ENCODE measurements at regions not wholly inside any gene's neighbourhood (a gene's known extent, or its start where the extent isn't known, plus 50 kb on each side); places are given as distances from the start of the nearest gene placed in this dataset.

- TF ChIP-seq CTCF (IDR thresholded peaks at IDR 0.05 in 2 of 3, conservative IDR thresholded peaks at IDR 0.05 in 1 of 3; ENCODE audit: insufficient read depth in 2 of 3, low read depth in 1 of 3, low read length in 3 of 3) (no peak), ZNF146 (CRISPR knock-in tag; IDR thresholded peaks at IDR 0.05; ENCODE audit: unreplicated experiment) (no peak), GABPB1 (CRISPR knock-in tag; IDR thresholded peaks at IDR 0.05) (no peak), PHB2 (IDR thresholded peaks at IDR 0.05; ENCODE audit: low read depth) (no peak), CBFB (CRISPR knock-in tag; IDR thresholded peaks at IDR 0.05) (no peak), ZFP1 (CRISPR knock-in tag; IDR thresholded peaks at IDR 0.05) (no peak), TCF7L2 (IDR thresholded peaks at IDR 0.05; ENCODE audit: low read depth, low read length) (no peak), E2F1 (CRISPR knock-in tag; IDR thresholded peaks at IDR 0.05) (no peak), EP300 (IDR thresholded peaks at IDR 0.05; ENCODE audit: low read length) (no peak), CREM (IDR thresholded peaks at IDR 0.05; ENCODE audit: low read depth) (no peak)
Measured at GRCh38 chr2:8271461-8271860, 410.4 kb upstream of the ID2 start.

Measured in K562 (cell line).